ENCODE measurements at regions not wholly inside any gene's neighbourhood (a gene's known extent, or its start where the extent isn't known, plus 50 kb on each side); places are given as distances from the start of the nearest gene placed in this dataset.
"Not testable (repeated sequence)": the region's sequence is repeated elsewhere in the genome, so short reads cannot be mapped to it uniquely, and the experiment has no call there.

DNA sequence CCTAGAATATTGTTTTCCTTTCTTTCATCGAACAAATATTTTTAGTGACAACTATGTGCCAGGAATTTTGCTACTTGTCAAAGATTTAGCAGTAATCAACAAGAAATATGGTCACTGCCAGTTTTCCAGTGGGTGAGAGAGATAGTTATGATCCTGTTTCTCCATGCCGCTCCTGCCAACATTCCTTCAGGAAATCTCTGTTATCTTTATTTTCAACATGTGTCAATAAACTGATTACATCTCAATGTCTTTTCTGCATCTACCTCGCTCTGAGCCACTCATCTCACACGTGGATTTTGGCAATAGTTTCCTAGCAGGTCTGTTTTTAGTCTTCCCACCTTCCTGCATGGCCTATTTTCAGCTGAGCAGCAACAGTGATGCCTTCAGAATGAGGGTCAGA, 650.0 kb upstream of the STXBP6 start:
- no peak for DNase-seq

DNA sequence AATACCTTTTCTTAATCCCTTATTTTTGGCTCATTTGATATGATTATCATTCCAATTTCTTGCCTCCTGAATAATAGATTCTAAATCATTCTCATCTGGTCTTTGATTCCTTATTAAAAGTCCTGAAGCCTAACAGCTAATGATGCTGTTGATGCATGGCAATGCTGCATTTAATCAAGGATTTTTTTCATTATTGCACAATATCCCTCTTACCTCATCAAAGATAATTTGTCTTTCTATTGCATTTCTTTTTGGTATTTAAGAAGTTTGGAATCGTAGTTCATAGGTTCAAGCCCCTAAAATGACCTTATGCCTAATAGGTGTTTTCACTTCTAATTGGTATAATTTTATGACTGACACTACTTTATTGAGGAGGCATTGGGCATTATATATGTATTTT, 648.2 kb upstream of the STXBP6 start:
- DNase-seq: no peak

DNA sequence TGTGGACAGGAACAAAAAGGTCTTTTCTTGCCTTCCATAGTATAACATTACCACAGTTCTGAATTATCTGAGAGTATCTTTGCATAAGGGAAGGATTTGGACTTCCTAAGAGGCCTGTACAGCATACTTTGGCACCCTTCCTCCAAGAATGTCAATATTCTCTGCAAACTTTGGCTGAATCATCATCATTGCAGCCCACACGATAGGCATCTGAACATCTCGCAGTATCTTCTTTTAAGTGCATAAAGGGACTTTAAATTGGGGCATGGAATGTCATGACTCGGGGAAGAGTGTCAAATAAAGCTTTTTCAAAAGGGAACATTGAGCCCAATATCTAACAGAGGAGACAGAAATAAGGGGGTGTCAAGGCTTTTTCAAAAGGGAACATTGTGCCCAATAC, 646.2 kb upstream of the STXBP6 start:
- no peak for DNase-seq

DNA sequence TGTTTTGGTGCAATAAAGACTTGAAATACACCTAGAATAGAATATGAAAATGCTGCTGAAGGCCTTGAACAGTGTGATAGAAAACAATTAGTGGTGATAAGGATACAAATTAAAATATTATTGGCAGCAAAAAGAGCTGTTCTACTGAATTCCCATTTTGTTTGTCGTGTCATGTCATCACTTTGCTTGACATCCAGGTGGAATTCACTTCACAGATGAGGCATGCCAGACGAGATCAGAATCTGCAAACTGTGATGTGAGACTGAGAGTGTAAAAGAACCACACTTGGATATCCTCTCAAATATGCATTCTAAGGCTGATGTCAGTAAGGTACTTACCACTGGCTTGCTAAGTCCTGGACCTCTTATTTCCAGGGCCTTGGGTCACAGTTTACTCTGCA, 635.1 kb upstream of the STXBP6 start:
- no peak for DNase-seq

DNA sequence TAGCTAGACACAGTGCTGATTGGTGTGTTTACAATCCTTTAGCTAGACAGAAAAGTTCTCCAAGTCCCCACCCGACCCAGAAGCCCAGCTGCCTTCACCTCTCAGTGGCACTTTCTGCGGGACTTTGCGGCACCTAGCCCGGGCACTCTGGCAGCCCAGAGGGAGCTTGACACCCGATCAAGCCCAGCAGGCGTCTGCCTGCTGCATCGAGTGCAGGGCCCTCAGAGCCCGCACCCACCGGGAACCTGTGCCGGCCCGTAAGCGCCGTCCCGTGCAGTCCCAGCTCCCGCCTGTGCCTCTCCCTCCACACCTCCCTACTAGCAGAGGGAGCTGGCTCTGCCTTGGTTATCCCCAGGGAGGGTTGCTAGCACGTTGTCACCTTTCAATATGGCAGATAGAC, 631.0 kb upstream of the STXBP6 start:
- DNase-seq: no peak

GRCh38 chr14:25680511-25680910, 630.6 kb upstream of the STXBP6 start:
- DNase-seq: not testable (repeated sequence)

GRCh38 chr14:25677111-25677510, 627.2 kb upstream of the STXBP6 start:
- DNase-seq: no peak

GRCh38 chr14:25667387-25667786, 617.4 kb upstream of the STXBP6 start:
- DNase-seq: no peak

- no peak for DNase-seq
Observed at GRCh38 chr14:25666877-25667276, 616.9 kb upstream of the STXBP6 start.

DNA sequence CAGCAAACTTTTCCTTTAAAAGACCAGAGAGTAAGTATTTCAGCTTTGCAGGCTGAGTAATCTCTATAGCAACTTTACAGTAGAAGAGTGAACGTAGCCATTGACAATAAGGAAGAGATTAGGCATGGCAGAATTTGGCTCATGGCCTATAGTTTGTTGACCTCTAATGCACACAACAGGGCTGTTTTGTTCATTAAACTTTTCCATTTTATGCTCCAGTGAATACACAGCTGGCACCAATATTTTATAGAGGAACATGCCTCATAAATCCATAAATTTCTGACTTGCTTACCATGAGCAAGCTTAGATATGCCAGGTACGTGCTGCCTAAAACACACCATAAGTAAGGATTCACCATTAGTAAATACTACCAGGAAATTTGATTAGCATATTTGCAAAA, 609.0 kb upstream of the STXBP6 start:
- no peak for DNase-seq

GRCh38 chr14:25630447-25630846, 580.5 kb upstream of the STXBP6 start:
- no peak for DNase-seq

DNA sequence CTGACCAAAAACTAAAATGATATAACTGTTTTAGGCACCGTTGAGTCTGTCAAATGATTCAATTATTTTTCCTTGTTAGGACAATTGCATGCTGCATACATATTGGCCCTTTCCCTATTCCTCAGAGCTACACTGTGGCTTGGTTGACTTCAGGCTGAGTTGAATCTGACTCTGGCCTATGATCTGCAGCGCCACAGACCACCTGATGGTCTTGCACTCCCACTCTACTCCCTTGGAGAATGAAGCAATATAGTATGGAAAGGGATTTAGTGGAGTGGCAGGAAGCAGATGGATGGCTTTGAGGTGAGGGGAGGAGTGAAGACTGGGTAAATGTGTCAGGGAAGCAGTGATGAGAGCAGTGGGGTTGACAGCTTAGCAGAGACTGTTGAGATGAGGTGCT, 579.0 kb upstream of the STXBP6 start:
- no peak for DNase-seq

DNA sequence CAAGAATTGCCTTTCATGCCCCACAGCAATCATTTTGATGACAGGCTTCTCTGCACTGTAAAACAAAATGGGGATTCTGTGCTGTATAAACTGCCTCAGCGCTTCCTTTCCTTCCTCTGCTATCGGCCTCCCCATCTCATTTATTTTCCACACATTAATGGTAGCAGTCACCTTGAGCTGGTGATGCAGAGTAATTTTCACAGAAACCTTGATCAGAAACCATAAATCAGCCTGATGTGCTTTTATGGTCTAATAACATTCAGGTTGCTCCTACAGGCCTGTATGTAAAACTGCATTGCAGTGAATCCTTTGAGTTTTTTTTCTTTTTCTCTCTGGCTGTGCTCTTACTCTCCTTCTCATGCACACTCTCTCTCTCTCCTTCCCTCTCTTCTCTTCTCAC, 578.4 kb upstream of the STXBP6 start:
- DNase-seq: no peak

- DNase-seq: no peak
Observed at GRCh38 chr14:25626986-25627385, 577.0 kb upstream of the STXBP6 start.

- no peak for DNase-seq
Observed at GRCh38 chr14:25622763-25623162, 572.8 kb upstream of the STXBP6 start.

DNA sequence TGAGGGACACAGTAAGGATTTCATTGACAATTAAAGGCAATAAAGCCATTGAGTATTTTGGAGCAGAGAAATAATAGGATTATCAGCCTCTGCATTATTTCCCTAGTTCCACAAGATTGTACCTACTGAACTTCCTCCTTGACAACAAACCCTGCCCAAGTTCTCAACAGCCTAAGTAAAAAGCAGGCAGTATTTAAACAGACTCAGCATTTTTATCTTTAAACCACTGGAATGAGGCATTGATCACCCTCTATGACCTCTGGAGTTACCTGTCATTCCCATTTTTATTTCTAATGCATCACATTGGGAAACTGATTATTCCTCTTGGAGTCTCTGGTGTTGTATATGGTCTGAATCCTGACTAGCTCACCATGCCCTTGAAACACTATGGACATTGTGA, 570.6 kb upstream of the STXBP6 start:
- no peak for DNase-seq

- DNase-seq: no peak
Observed at GRCh38 chr14:25615174-25615573, 565.2 kb upstream of the STXBP6 start.

GRCh38 chr14:25607192-25607591, 557.2 kb upstream of the STXBP6 start:
- DNase-seq: no peak

DNA sequence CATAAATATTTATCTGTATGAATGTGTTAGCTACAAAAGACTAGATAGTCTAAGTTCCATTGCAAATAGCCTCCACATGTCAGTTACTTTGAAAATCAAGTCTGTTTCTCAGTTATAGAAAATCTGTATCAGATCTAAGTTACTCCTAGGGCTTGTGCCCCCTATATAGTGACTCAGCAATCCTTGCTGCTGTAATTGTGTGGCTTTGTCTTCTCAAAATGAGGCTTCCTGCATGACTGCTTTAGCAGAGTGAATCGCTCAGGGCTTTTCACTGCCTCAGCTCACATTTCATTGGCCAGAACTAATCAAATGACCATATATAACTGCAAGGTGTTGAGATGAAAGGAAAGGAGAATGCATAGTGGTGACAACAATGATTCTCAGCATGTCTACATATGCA, 552.2 kb upstream of the STXBP6 start:
- DNase-seq: no peak

DNA sequence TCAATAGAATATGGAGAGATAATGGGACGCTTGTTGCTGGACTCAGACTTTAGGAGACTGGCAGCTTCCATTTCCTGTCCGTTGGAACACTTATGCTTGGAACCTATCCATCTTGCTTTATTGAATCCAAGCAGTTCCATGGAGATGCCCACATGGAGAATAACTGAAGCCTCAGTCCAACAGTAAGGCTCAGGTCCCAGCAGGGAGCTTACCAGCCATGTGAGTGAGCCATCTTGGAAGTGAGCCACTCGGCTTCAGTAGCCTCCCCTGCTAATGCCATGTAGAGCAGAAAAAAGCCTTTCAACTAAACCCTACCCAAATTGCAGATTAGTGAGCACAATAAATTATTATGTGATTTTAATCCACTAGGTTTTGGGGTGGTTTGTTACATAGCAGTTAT, 538.8 kb upstream of the STXBP6 start:
- no peak for DNase-seq

DNA sequence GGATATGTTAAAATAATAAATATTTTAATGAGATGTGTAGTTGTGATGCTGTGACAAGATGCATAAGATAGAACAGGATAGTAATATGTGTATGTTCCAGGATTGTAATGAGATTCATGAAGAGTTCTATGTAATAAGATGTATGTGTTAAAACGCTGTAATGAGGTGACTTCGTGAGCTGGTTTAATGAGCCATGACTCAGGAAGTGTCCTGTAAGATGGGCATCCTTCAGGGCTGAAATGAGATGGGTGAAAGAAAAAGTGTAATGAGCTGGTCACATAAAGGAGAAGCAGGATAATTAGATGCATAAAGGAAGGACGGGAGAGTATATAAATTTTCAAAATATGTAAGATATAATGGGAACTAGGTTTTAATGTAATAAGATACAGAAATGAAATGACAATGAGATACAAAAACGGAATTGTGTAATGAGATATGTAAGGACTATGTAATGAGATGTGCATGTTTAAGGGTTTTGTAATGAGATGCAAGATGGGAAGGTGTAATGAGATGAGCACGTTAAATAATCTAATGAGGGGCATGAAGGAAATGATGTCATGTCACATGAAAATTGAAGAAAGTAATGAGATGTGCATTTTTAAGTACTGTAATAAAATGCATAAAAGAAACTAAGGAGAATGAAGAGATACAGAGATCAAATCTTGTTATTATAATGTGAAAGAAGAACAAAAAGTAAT, 524.8 kb upstream of the STXBP6 start:
- no peak for DNase-seq

DNA sequence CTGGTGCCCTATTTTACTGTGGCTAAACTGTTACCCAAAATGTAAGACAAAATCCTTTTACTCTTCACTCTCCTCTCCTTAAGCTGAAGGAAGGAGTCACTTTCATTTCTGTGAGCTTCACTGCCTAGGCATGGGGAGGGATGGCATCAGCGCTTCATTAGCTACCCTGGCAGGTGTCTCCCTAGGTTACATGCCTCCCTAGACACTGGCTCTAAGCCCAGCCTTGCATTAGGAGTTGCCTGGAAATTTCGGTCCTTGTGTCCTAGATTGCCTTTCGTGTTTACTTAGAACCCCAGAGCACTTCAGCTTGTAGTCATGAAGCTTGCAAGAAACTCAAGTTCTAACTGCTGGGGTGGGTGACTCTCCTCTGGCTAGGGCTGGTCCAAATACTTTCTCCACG, 520.5 kb upstream of the STXBP6 start:
- DNase-seq: no peak

DNA sequence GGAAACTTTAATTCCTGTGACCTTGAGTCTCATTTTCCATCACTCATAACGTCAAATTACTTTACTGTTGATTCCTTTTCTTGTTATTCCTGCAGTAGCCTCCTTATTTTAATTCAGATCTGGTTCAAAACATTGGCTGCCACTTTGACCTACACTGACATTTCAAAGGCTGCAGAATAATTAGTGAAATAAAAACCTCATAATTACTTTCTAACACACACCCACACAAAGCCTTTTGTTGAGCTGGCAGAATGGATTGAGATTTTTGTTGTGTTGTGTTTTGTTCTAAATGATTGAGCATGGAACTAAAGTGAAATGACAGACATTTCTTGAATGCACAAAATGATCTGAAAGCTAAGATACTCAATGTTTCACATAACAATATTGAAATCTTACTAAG, 507.5 kb upstream of the STXBP6 start:
- DNase-seq: no peak

DNA sequence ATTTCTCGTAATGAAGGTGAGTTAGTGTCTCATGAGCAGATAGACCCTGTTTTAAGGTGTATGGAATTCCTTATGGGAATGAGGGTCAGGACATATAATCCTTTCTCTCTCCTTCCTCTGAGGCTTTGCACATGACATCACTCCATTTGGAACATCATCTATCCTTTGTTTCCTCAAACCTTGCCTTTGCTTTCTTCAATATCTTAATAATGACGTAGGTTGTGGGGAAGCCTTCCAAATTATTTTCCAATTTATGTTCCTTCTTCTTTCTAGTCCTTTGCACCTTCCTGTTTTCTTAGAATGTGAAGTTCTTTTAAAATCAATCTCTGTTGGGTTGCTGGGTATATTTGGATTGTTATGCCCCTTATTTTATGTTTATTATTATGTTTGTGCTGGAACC, 502.9 kb upstream of the STXBP6 start:
- DNase-seq: no peak

- no peak for DNase-seq
Observed at GRCh38 chr14:25551674-25552073, 501.7 kb upstream of the STXBP6 start.

- DNase-seq: no peak
Observed at GRCh38 chr14:25546826-25547225, 496.9 kb upstream of the STXBP6 start.

Data from GF-D8 (cell line).